GM19324 (cell line): ENCODE measurements at regions not wholly inside any gene's neighbourhood (a gene's known extent, or its start where the extent isn't known, plus 50 kb on each side); places are given as distances from the start of the nearest gene placed in this dataset.
"Not testable (repeated sequence)": the region's sequence is repeated elsewhere in the genome, so short reads cannot be mapped to it uniquely, and the experiment has no call there.

ENCODE experiments used
- ATAC-seq: cut with Tn5 transposase; IDR thresholded peaks from one replicate; pipeline ENCODE4 v1.9.1; 2021; ENCODE audit warnings: mild to moderate bottlenecking, moderate library complexity; ENCODE audit not compliant: unreplicated experiment, low FRiP score

- ATAC-seq, result no peak
These were observed 363.7 kb upstream of the CHAC2 start for GRCh38 chr2:53403792-53404413.

GRCh38 chr2:53397085-53397484, 370.5 kb upstream of the CHAC2 start:
- ATAC-seq, result no peak

- ATAC-seq, result no peak
These were observed 386.3 kb upstream of the CHAC2 start for GRCh38 chr2:53381271-53381670.

- ATAC-seq, result no peak
These were observed 388.1 kb upstream of the CHAC2 start for GRCh38 chr2:53379547-53379946.

- no peak for ATAC-seq
These were observed 388.8 kb upstream of the CHAC2 start for GRCh38 chr2:53378791-53379190.

- no peak for ATAC-seq
These were observed 394.5 kb upstream of the CHAC2 start for GRCh38 chr2:53373126-53373525.

- no peak for ATAC-seq
These were observed 401.1 kb upstream of the CHAC2 start for GRCh38 chr2:53366543-53366942.

- no peak for ATAC-seq
These were observed 404.7 kb upstream of the CHAC2 start for GRCh38 chr2:53362934-53363333.

GRCh38 chr2:53356291-53356905, 411.2 kb upstream of the CHAC2 start:
- ATAC-seq, result no peak

- no peak for ATAC-seq
These were observed 414.2 kb upstream of the CHAC2 start for GRCh38 chr2:53353135-53354114.

GRCh38 chr2:53347269-53347668, 420.3 kb upstream of the CHAC2 start:
- no peak for ATAC-seq

- no peak for ATAC-seq
These were observed 425.4 kb upstream of the CHAC2 start for GRCh38 chr2:53342248-53342647.

GRCh38 chr2:53334610-53335009, 433.0 kb upstream of the CHAC2 start:
- no peak for ATAC-seq

- ATAC-seq, result no peak
These were observed 435.9 kb upstream of the CHAC2 start for GRCh38 chr2:53331667-53332066.

GRCh38 chr2:53317861-53318260, 449.7 kb upstream of the CHAC2 start:
- no peak for ATAC-seq

- no peak for ATAC-seq
These were observed 452.5 kb upstream of the CHAC2 start for GRCh38 chr2:53315149-53315548.

- ATAC-seq, result no peak
These were observed 452.9 kb upstream of the CHAC2 start for GRCh38 chr2:53314718-53315117.

GRCh38 chr2:53313644-53314043, 454.0 kb upstream of the CHAC2 start:
- not testable (repeated sequence) for ATAC-seq

- no peak for ATAC-seq
These were observed 454.9 kb upstream of the CHAC2 start for GRCh38 chr2:53312721-53313120.

GRCh38 chr2:53312181-53312580, 455.4 kb upstream of the CHAC2 start:
- no peak for ATAC-seq

GRCh38 chr2:53303012-53303578, 464.5 kb upstream of the CHAC2 start:
- ATAC-seq, result no peak
